Activated T-helper 1 cell treated with anti-CD3 and anti-CD28 coated beads, Interleukin-12 subunit alpha, Interleukin-12 subunit beta, Interleukin-2, Interleukin-4 antibody, amounts not matched to agents 30 ng/mL and 10 ng/mL and 1 ng/mL, durations not matched to agents 14 hours and 24 hours and 36 hours (primary cell): ENCODE measurements at regions not wholly inside any gene's neighbourhood (a gene's known extent, or its start where the extent isn't known, plus 50 kb on each side); places are given as distances from the start of the nearest gene placed in this dataset.
"Not testable (repeated sequence)": the region's sequence is repeated elsewhere in the genome, so short reads cannot be mapped to it uniquely, and the experiment has no call there.

Experiments used
- DNase-seq: peaks from one replicate; pipeline ENCODE4 v3.0.0; 2021; ENCODE audit warnings: low spot score
- H3K27ac Mint-ChIP-seq: one replicate; pipeline ENCODE4 v1.8.0; 2021; ENCODE audit warnings: mild to moderate bottlenecking, mixed read lengths
- H3K27me3 Mint-ChIP-seq: one replicate; pipeline ENCODE4 v1.8.0; 2022; ENCODE audit warnings: mild to moderate bottlenecking, moderate library complexity, mixed read lengths; ENCODE audit not compliant: insufficient read depth
- H3K36me3 Mint-ChIP-seq: one replicate; pipeline ENCODE4 v1.8.0; 2021; ENCODE audit warnings: low read depth, mixed read lengths
- H3K4me1 Mint-ChIP-seq: one replicate; pipeline ENCODE4 v1.8.0; 2021; ENCODE audit warnings: low read depth, mixed read lengths
- H3K4me3 Mint-ChIP-seq: one replicate; pipeline ENCODE4 v1.8.0; 2021; ENCODE audit warnings: mild to moderate bottlenecking, moderate library complexity, mixed read lengths
- H3K9me3 Mint-ChIP-seq: one replicate; pipeline ENCODE4 v1.8.0; 2021; ENCODE audit warnings: mixed read lengths
- intact Hi-C: fragments of 100-400 bp; cut with micrococcal nuclease; formaldehyde crosslinking; loops from one replicate; pipeline ENCODE4 v1.15.1; 2024

DNA sequence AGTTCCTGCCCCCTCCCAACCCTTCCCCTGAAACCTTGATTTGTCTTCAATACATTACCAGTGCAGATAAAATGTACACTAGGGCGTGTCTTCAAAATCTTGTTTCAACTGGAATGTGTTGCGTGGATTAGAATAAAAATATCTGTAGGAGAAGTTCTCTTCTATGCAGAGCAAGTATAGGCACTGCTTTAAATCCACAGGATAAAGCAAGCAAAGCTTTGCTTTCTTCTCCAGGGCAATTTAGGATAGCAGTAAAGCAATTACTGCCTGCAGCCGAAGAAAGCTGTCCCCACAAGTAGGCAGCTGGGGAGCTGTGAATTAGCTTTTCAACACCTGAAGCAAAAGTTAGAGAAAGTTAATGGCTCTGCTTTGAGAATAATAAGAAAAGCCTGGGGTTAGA is 329.7 kb upstream of the KCNMB2 start:
- H3K4me1 Mint-ChIP-seq: no peaks in the 10 kb centered on the region
- H3K27me3 Mint-ChIP-seq: no peaks in the 10 kb centered on the region
- H3K27ac Mint-ChIP-seq: no peak overlapping the region
- no peak for DNase-seq
- intact Hi-C loops: no loop called here
- H3K36me3 Mint-ChIP-seq: no peaks in the 10 kb centered on the region
- H3K4me3 Mint-ChIP-seq: no peak overlapping the region
- no peaks in the 10 kb centered on the region for H3K9me3 Mint-ChIP-seq

DNA sequence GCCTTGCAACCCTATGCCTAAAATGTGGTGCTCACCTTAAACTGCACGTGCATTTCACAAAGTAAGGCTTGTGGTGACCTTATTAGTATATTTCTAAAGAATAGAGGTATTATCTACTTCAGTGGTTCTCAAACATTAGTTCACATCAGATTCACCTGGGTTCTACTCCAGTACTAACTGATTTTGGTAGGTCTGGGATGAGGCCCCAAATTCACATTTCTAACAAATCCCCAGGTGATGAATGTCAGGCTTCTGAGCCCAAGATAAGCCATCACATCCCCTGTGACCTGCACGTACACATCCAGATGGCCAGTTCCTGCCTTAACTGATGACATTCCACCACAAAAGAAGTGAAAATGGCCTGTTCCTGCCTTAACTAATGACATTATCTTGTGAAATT is 329.1 kb upstream of the KCNMB2 start:
- H3K4me3 Mint-ChIP-seq, H3K27me3 Mint-ChIP-seq, H3K4me1 Mint-ChIP-seq, intact Hi-C loops, H3K9me3 Mint-ChIP-seq, H3K27ac Mint-ChIP-seq, DNase-seq, H3K36me3 Mint-ChIP-seq: not testable (repeated sequence)

DNA sequence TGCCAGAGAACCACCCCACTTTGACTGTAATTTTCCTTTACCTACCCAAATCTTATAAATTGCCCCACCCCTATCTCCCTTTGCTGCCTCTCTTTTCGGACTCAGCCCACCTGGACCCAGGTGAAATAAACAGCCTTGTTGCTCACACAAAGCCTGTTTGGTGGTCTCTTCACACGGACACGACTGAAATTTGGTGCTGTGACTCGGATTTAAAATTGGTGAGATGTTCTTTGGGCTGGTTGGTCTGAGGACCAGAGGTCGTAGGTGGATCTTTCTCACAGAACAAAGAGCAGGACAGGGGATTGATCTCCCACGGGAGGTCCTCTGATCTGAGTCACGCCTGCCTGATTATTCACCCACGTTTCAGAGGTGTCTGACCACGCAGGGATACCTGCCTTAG is 328.6 kb upstream of the KCNMB2 start:
- H3K9me3 Mint-ChIP-seq, H3K4me1 Mint-ChIP-seq, H3K27me3 Mint-ChIP-seq, intact Hi-C loops, H3K36me3 Mint-ChIP-seq, H3K27ac Mint-ChIP-seq, DNase-seq, H3K4me3 Mint-ChIP-seq: not testable (repeated sequence)

DNA sequence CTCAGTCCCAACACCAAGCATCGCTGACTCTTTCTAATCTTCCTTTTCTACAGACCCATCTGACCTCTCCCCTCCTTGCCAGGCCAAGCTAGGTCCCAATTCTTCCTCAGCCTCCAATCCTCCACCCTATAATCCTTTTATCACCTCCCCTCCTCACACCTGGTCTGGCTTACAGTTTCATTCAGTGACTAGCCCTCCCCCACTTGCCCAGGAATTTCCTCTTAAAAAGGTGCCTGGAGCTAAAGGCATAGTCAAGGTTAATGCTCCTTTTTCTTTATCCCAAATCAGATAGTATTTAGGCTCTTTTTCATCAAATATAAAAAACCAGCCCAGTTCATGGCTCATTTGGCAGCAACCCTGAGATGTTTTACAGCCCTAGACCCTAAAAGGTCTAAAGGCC is 327.1 kb upstream of the KCNMB2 start:
- H3K27ac Mint-ChIP-seq, H3K27me3 Mint-ChIP-seq, intact Hi-C loops, DNase-seq, H3K4me1 Mint-ChIP-seq, H3K36me3 Mint-ChIP-seq, H3K4me3 Mint-ChIP-seq, H3K9me3 Mint-ChIP-seq: not testable (repeated sequence)

DNA sequence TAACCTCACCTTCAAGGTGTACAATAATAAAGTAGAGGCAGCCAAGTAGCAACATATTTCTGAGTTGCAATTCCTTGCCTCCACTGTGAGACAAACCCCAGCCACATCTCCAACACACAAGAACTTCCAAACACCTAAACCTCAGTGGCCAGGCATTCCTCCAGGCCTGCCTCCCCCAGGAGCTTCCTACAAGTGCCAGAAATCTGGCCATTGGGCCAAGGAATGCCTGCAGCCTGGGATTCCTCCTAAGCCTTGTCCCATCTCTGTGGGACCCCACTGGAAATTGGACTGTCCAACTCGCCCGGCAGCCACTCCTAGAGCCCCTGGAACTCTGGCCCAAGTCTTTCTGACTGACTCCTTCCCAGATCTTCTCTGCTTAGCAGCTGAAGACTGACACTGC is 326.6 kb upstream of the KCNMB2 start:
- H3K4me1 Mint-ChIP-seq, DNase-seq, intact Hi-C loops, H3K27me3 Mint-ChIP-seq, H3K36me3 Mint-ChIP-seq, H3K9me3 Mint-ChIP-seq, H3K4me3 Mint-ChIP-seq, H3K27ac Mint-ChIP-seq: not testable (repeated sequence)

DNA sequence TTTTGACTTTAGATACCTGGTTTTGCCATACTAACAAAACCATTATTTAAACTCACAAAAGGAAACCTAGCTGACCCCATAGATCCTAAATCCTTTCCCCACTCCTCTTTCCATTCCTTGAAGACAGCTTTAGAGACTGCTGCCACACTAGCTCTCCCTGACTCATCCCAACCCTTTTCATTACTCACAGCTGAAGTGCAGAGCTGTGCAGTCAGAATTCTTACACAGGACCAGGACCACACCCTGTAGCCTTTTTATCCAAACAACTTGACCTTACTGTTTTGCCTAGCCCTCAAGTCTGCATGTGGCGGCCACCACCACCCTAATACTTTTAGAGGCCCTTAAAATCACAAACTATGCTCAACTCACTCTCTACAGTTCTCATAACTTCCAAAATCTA is 325.1 kb upstream of the KCNMB2 start:
- H3K9me3 Mint-ChIP-seq: not testable (repeated sequence)

DNA sequence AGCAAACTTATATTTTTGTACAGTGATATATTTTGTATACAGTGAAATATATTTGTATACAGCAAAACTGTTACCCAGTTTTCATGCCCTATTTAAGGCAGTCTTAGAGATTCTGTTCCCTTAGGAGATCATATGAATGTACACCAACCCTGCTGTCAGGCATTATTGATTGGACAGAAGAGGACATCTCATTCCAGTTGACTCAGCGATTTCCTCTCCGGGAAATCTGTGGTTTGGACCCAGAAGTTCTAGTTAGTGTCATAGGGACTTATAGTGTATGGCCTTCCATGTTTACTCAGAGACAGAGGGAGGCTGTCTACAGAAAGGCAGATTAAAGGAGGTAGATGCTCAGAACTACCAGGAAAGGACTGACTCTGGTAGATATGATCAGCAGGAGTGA is 318.8 kb upstream of the KCNMB2 start:
- no peak overlapping the region for H3K4me3 Mint-ChIP-seq
- no peaks in the 10 kb centered on the region for H3K36me3 Mint-ChIP-seq
- no peak overlapping the region for H3K27ac Mint-ChIP-seq
- H3K4me1 Mint-ChIP-seq: no peaks in the 10 kb centered on the region
- intact Hi-C loops: no loop called here
- H3K9me3 Mint-ChIP-seq: peaks cover 4% of the 10 kb centered on the region
- no peak for DNase-seq
- H3K27me3 Mint-ChIP-seq: no peaks in the 10 kb centered on the region

More for the DNA sequence above, 325.1 kb upstream of the KCNMB2 start:
- intact Hi-C loops, H3K27ac Mint-ChIP-seq, H3K36me3 Mint-ChIP-seq, DNase-seq, H3K4me1 Mint-ChIP-seq, H3K27me3 Mint-ChIP-seq, H3K4me3 Mint-ChIP-seq: not testable (repeated sequence)

DNA sequence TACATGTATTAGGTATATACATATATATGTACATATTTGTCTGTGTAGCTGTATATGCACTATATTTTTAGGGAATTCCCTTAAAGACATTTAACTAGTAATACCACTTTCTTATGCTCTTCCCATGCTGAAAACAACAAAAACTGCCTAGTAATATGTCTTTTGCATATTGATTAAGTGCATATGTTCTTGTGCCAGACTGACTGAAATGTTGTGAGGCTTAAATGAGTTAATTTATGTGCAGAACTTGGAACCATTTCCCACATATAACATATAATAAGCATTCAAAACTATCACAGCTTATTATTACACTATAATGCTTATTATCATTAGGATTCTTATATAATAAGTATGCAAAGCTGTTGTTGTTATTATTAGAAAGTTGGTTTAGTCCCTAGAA is 318.0 kb upstream of the KCNMB2 start:
- intact Hi-C loops: no loop called here
- DNase-seq: no peak
- no peak overlapping the region for H3K27ac Mint-ChIP-seq
- peaks cover 1% of the 10 kb centered on the region for H3K27me3 Mint-ChIP-seq
- no peaks in the 10 kb centered on the region for H3K36me3 Mint-ChIP-seq
- H3K9me3 Mint-ChIP-seq: peaks cover 4% of the 10 kb centered on the region
- no peak overlapping the region for H3K4me3 Mint-ChIP-seq
- no peaks in the 10 kb centered on the region for H3K4me1 Mint-ChIP-seq

DNA sequence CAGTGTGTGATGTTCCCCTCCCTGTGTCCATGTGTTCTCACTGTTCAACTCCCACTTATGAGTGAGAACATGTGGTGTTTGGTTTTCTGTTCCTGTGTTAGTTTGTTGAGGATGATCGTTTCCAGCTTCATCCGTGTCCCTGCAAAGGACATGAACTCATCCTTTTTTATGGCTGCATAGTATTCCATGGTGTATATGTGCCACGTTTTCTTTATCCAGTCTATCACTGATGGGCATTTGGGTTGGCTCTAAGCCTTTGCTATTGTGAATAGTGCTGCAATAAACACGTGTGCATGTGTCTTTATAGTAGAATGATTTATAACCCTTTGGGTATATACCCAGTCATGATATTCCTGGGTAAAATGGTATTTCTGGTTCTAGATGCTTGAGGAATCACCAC is 316.6 kb upstream of the KCNMB2 start:
- DNase-seq, H3K4me3 Mint-ChIP-seq, H3K27me3 Mint-ChIP-seq, H3K27ac Mint-ChIP-seq, H3K9me3 Mint-ChIP-seq, intact Hi-C loops, H3K36me3 Mint-ChIP-seq, H3K4me1 Mint-ChIP-seq: not testable (repeated sequence)

DNA sequence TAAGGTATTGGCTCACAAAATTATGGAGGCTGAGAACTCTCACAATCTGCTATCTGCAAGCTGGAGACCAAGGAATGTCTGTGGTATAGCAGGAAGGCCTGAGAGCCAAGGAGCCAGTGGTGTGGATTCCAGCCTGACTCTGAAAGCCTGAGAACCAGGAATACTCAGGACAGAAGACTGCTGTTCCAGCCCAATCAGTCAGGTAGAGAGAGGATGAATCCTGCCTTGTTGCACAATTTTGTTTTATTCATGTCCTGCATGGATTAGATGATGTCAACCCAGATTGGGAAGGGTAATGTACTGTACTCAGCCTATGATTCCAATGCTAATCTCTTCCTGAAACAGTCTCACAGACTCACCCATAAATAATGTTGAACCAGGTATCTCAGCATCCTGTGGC is 312.4 kb upstream of the KCNMB2 start:
- no peaks in the 10 kb centered on the region for H3K4me1 Mint-ChIP-seq
- H3K27ac Mint-ChIP-seq: no peak overlapping the region
- H3K9me3 Mint-ChIP-seq: peaks cover 4% of the 10 kb centered on the region
- DNase-seq: no peak
- intact Hi-C loops: no loop called here
- no peak overlapping the region for H3K4me3 Mint-ChIP-seq
- H3K36me3 Mint-ChIP-seq: no peaks in the 10 kb centered on the region
- peaks cover 1% of the 10 kb centered on the region for H3K27me3 Mint-ChIP-seq

DNA sequence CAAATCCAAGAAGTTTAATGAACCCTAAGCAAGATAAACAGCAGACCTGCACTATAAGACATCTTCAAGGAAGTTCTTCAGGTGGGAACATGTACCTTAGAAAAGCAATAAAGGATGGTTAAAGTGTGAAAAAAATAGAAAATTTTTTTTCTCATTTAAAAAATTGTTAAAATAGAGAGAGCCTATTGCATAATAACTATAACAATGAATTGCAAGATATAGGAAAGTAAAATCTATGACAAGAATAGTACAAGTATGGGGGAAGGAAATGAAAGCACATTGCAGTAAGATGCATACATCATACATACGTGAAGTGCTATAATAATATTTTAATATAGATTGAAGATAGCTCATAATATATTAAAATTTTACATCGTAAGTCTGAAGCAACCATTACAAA is 310.1 kb upstream of the KCNMB2 start:
- intact Hi-C loops: no loop called here
- Mint-ChIP-seq H3K4me3 (no peak overlapping the region), H3K36me3 (no peaks in the 10 kb centered on the region), H3K27ac (no peak overlapping the region), H3K4me1 (no peaks in the 10 kb centered on the region), H3K9me3 (no peaks in the 10 kb centered on the region), H3K27me3 (peaks cover 1% of the 10 kb centered on the region)
- no peak for DNase-seq

DNA sequence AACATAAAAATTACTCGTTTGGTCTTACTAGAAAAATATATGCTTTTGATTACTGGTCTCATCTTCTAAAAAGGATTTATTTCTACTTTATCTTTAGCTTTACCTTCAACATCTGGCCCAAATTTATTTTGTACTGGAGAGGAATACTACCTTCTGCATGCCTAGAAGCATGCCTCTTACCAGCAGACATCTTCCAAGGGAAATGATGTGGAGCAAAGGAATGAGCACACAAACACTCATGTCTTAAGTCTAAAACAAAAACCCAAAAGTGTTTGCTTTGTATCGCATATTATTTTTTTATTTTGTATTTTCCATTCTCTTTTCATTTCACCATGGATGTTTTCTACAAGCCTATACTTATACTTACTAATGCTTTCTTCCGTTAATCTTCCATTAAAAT is 304.6 kb upstream of the KCNMB2 start:
- no peak overlapping the region for H3K27ac Mint-ChIP-seq
- H3K4me3 Mint-ChIP-seq: no peak overlapping the region
- no peaks in the 10 kb centered on the region for H3K4me1 Mint-ChIP-seq
- intact Hi-C loops: no loop called here
- no peaks in the 10 kb centered on the region for H3K36me3 Mint-ChIP-seq
- H3K9me3 Mint-ChIP-seq: no peaks in the 10 kb centered on the region
- DNase-seq: no peak
- H3K27me3 Mint-ChIP-seq: no peaks in the 10 kb centered on the region

DNA sequence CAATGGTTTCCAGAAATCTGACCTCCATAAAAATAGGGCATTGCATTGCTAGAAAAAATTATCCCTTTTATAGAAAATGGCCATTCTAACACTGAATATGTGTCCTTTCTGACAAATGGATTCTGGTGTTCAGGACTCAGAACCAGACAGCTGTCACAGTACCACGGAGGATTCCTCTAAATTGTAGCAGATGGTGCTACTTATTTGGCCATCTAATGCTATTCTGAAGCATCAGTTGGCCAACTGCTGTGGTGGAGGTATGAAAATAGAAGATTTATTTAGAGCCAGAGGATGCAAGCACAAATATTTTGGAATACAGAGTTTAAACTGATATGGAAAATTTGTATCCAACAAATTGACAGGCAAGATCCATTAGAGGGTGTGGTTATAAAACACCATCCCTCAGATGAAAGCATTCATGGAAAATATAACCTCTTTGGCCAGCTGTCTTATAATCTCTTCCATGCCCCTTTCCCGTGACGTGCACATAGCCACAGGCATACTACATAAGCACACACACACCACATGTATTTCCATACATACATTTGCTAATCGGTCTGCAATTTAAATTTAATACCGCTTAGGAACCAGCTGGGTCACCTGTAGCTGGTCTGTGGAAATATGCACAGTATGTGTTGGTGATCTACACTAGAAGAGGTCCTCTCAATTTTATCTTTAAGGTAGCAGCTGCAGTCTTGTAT is 302.7 kb upstream of the KCNMB2 start:
- no peaks in the 10 kb centered on the region for H3K27me3 Mint-ChIP-seq
- no peak for DNase-seq
- intact Hi-C loops: no loop called here
- no peak overlapping the region for H3K27ac Mint-ChIP-seq
- H3K9me3 Mint-ChIP-seq: no peaks in the 10 kb centered on the region
- H3K36me3 Mint-ChIP-seq: no peaks in the 10 kb centered on the region
- no peaks in the 10 kb centered on the region for H3K4me1 Mint-ChIP-seq
- no peak overlapping the region for H3K4me3 Mint-ChIP-seq

DNA sequence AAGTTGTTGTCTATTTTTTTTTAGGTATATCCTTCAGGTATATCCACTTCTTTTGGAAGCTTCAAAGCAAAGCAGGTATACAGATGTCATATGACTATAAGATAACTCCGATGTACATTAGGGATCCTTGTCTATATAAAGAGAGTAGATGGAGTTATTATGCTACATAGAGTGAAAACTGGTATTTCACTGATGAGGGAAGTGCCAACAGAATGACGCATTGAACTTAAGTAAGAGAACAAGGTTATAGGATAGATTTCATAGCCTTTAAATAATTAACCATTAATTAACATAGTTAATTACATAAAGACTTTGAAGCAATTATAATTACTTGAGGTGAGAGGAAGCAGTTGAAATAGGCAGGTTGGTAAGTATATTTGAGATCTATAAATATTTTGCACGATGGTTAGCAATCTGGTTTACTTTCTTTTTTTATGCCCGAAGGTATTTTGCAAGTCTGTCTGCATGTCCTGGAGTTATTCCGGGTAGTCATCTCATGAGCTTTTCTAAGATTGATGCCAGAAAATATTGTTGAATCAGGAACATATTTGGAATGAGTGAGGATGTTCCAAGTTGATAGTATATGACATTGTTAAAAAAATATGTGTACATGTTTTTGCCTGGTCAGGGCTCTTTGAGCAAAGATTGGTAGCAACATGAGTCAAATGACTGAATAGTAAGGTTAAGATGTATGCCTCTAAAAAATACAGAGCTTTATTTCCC is 299.5 kb upstream of the KCNMB2 start:
- Mint-ChIP-seq H3K36me3 (no peaks in the 10 kb centered on the region), H3K4me1 (no peaks in the 10 kb centered on the region), H3K27ac (no peak overlapping the region), H3K4me3 (no peak overlapping the region), H3K9me3 (no peaks in the 10 kb centered on the region), H3K27me3 (peaks cover 1% of the 10 kb centered on the region)
- no peak for DNase-seq
- intact Hi-C loops: no loop called here
